ENCODE measurements at regions not wholly inside any gene's neighbourhood (a gene's known extent, or its start where the extent isn't known, plus 50 kb on each side); places are given as distances from the start of the nearest gene placed in this dataset.

DNA sequence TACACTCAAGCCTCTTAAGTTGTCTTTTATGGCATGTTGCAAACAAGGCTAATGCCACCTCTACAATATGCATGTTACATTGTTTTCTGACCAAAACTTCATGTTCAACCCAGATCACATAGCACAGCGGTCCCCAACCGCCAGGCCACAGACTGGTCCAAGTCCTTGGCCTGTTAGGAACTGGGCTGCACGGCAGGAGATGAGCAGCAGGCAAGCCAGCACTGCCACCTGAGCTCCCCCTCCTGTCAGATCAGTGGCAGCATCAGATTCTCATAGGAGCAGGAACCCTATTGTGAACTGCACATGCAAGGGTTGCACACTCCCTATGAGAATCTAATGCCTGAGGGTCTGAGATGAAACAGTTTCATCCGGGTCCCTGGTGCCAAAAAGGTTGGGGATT is 324.8 kb upstream of the CHAC2 start:
- DNase-seq = no peak

DNA sequence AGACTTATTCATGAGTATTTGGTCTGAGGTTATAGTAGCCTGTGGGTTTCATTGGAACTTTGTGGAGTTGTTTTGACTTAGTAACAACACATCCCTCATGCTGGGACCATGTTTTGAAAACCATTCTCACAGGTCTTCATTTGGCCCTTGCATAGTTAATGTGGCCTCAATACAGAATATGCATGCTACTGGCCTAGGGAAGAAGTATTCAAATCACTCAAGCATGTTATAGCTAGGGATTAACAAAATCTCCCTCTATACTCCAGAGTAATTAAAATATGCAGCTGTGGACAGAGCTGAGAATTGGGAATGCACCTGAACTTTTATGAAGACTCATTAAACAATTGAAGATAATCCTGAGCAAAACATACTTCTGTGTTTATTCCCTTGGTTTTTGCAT is 325.5 kb upstream of the CHAC2 start:
- no peak for DNase-seq

DNA sequence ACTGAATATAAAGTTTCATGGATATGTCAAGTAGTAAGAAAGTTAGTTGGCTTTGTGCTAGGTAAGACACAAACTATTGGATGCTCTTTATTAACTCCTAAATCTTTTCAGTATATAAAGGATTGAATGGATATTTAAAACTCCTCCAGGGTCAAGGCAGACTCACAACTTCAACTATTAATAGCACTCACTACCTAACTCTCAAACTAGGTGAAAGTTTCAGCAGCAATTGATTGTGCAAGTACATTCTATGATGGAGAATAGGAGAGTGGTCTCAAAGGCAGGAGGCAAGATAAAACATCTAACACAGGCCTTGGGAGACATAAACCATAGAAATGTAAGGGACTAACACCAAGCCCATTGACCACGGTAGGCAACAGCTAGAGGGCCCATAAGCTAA is 328.9 kb upstream of the CHAC2 start:
- DNase-seq = no peak

DNA sequence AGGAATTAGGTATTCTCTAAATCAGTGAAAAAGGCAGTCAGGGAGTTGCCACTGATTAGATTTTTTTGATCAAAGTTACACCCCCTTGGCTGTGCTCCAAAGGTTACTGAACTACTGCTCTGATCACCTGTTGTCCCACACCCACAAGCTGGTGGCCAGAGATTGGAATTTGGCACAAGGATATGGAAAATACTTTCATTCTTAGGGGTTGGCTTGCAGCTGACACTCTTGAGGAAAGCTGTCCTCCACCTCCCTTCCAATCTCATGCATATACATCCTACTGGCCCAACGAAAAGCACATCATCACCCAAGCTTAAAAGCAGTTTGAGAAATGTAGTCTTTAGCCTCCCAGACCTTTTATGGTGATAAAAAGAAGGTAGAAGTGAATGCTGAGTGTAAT is 329.5 kb upstream of the CHAC2 start:
- no peak for DNase-seq

DNA sequence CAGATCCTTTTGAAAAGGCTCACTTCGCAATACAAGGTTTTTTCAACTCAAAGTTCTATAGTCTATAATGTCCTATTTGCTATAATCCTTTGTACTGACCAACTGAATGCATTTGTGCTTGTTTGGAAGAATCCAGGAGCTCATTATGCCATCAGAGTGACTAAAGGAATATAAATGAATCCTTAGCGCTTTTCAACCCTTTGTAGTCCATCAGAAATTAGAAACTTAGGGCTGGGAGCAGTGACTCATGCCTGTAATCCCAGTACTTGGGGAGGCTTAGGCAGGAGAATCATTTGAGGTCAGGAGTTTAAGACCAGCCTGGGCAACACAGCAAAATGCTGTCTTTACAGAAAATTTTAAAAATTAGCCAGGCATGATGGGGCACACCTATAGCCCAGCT is 330.2 kb upstream of the CHAC2 start:
- no peak for DNase-seq

DNA sequence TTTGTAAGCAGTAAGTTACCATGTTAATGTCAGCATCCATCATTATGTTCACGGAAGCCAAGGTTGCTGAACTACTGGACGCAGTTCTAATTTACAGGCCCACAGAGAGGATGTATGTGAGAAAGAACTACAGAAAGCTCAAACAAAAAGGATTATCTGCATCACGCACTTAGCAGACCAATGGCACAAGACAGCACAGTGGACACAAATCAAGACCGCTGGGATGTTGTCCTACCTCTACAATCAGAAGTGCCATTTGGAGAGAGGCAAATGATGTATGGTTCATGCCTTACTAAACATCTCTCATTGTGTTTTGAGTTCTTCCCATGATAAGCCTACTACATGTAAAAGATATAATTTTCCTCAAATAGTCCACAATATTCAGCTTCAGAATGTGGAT is 330.7 kb upstream of the CHAC2 start:
- DNase-seq = no peak

DNA sequence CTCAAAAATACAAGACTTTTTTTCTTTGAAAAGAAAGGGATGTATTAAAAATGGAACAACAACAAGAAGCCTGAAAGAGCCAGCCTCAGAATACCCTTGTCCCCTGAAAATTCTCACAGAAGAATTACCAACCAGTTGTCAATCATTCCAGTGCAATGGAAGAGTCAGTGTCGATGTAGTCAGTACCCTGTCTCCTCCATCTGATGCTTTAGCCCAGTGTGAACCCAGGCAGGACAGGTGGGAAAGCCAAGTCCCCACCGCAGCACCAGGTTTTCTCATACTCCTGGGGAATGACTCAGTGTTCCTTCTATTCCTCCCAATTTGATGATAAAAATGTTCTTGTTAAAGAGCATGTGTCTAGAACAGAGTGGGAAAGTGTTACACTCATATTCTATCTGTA is 332.0 kb upstream of the CHAC2 start:
- DNase-seq = no peak

DNA sequence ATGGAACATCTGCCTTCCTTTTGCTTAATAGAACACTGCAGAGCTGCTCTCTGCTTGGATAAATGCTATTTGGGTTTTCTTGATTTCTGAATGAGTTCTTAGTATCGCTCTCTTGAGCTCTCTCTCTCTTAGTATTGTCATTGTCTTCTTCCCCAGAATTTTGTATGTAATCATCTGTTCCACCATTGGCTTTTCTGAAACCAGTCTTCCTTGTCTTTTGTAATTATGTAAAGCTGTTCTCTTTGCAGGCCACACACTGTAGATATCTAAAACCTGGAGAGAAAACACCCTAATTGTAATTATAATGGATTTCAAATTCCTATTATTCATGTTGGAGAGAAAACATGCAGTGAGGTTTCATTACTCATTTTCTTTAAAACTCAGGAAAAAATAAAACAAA is 333.1 kb upstream of the CHAC2 start:
- no peak for DNase-seq

DNA sequence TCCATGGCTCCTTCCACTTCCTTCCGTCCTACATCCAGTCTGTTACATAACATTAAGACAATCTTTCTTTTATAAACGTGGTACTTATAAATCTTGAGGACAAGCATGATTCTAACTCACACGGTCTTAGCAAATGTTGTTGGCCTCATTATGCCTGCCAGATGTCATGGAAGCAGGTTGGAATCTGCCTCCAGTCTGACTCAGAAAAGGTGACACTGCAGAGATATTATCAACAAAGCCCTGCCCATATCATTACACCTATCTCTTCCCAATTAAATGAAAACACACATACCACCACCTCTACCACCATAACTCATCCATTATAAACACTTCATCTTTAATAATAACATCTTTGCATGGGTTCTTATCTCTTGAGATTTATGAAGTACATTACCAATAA is 334.7 kb upstream of the CHAC2 start:
- no peak for DNase-seq

DNA sequence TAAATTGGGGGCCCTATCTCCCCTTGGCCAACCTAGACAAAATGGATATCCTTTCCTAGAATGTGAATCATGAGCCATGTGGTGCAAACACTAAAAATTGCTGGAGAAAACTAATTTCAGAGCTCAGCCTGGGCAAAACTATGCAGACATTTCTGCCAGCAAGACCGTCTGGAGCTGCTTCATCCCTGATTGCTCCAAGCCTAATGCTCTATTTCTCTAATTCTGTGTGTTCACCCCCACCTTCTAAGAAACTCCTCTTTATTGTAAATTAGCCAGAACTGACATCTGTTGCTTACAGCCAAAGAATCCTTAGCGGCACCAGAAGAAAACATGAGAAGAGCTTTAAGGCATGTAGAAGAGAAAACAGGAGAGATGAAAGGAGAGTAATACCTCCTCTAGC is 337.7 kb upstream of the CHAC2 start:
- DNase-seq = no peak

DNA sequence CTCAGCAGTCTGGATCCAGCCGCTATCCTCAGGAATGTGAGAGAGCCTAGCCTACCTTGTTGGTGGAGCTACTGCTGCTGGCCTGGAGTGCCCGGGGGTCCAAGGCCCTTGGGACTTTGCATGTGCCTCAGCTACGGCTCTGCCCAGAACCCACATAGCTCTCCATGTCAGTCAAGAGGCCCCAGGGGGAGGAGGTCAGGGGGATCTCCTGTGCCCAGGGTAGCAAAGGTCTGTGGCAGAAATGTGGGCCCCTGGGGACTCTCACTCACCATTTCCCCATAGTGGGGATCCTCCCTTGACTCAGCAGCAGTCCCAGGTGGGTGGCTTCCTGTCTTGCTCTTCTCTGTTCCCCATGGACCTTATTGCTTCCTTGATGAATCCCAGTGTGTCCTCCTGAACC is 342.7 kb upstream of the CHAC2 start:
- DNase-seq = no peak

DNA sequence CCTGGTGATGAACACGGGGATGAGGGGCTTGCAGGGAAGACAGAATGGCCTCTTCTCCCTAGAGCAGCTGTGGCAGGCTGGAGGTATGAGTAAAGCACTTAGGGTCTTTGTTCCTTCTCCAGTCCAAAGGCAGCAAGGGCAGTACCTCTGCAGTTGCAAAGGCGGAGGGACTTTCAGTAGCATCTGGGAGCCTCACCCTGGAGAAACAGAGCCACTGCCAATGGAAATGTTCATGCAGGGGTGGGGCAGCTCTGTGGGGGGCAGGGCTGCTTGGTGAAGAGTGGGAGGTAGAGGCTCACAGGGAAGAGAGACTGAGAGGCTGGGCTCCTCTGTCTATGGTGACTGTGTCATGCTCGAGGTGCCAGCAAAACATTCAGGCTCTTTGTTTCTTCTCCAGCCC is 344.1 kb upstream of the CHAC2 start:
- DNase-seq = no peak

DNA sequence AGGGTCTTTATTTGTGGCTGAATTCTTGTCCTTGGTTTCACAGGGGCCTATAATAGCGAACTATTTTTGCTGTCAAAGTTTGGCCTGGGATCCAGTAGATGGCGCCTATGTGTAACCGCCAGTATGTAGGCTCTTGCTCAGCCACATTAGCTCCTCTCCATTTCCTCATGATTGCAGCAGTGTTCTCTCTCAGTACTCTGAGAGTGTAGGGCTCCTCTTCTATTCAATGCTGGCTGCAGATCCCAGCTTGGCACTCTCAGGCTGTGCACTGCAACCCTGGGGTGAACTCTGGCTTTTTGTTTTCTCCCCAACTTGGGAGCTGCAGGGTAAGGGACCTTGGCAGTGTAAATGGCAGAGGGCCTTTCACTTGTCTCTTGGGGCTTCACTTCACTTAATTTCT is 344.6 kb upstream of the CHAC2 start:
- peak; percentile 64 for DNase-seq

DNA sequence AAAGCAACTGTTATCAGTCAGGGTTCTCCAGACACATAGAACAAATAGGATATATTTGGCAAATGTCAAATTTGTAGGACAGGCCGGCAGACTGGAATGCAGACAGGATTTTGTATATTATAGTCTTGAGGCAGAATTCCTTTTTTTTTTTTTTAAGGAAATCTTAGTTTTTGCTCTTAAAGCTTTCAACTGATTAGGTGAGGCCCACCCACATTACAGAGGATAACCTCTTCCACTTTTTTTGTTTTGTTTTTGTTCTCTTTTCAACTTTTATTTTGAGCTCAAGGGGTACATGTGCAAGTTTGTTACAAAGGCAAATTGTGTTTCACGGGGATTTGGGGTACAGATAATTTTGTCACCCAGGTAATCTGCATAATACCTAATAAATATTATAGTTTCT is 350.2 kb upstream of the CHAC2 start:
- no peak for DNase-seq

DNA sequence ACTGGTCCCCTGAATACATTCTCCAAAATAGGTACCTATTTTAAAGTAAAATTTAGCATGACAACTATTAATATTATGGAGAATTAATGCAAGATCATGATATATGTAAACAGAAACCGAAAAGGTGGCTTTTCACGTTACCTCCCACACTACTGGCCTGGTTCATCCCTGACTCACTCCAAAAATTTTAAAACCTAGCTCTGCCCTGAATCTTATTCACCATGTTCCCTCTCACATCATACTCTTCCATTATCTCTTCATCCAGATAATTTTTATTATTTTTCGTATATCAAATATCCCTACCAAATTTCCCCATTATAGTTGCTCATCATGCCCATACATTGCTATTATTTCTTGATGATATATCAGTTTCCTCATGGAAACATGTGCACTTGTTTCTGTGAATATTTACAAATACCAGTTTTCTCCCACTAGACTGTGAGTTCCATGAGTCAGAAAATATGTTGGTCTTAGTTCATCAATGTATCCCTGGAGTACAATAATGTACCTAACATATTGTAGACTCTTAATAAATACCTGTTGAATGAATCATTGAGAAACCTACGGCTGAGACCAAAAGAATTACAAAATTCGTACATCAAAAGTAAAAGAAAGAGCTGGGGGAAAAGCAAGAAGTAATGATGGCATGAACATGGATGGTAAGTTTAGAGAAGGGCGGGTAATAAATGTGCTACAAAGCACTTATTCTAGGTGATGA is 360.1 kb upstream of the CHAC2 start:
- DNase-seq = no peak

DNA sequence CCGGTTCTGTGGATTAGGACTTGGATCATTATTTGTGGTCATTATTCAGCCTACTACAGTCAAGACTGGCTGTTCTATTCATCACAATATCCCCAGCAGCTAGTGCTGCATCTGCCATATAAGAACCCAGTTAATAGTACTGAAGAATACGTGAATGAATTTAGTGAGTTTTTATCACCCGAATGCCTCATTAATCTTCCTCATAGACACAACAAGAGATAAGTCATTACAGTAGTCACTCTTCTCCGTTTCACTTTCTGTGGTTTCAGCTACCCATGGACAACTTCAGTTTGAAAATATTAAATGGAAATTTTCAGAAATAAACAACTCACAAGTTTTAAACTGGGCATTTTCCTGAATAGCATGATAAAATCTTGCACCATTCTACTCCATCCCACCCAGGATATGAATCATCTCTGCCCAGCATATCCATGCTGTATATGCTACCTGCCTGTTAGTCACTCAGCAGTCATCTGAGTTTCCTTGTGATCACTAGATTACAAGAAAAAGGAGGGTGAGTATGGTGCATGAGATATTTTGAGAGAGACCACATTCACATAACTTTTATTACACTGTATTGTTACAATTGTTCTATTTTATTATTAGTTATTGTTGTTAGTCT is 363.7 kb upstream of the CHAC2 start:
- DNase-seq = no peak

DNA sequence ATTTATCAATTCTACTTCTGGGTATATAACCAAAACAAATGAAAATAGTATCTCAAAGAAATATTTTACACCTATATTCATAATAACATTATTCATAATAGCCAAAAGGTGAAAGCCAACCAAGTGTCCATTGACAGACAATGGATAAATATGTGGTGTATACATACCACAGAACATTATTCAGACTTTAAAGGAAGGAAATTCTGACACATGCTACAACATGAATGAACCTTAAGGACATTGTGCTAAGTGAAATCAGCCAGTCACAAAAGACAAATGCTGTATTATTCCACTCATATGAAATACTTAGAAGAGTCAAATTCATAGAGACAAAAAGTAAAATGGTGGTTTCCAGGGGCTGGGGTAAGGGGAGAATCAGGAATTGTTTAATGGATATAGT is 370.5 kb upstream of the CHAC2 start:
- DNase-seq = no peak

DNA sequence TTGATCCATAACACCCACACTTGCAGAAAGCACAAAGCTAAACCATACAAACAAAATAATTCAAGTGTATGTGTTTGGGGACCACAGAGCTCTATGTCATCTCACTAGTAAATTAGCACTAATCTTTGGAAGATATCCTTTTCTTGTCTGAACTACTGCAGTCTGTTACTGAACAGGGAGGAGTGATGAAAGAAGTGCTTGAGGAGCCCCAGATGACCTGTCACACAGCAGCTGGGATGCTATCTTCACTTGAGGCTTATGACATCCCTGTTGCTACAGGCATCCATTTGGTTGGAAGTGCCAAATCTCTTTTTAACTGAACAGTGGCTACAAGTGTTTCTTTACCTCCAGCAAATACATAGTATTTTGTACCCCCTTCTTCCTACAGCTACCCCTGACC is 386.3 kb upstream of the CHAC2 start:
- DNase-seq = no peak

DNA sequence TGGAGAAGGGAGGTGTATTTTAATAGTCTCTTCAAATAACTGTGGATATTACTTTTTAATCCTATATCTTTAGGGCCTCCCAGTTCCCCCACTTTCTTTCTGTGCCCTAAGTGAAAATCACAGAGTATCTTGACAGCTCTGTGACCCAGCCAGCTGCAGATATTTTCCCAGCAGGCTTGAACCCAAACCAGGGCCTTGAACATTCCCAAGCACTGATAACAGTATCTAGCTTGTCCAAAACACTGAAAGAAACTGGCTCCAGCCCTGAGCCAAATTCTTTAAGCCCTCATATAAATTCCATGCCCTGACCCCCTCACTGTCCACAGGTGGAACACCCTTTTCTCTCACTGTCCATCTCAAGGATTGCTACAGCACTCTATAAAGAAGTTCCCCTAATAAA is 388.1 kb upstream of the CHAC2 start:
- no peak for DNase-seq

DNA sequence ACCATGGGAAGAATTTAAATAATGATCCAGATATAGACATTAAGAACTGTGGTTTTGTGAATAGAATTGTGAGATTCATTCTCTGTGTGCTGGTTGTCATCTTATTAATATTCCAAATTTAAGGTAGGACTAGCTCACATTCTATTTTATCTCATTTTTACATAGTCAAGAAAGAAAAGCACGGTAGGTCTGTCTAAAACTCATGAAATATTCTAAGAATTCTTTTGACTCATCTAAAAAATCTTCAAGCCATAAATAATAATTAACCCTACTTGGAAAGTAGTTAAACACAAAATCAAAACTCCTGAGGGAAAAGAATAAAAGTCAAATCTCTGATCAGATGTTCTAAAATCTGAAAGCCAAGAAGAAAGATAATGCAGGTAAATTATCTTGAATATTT is 388.8 kb upstream of the CHAC2 start:
- no peak for DNase-seq

DNA sequence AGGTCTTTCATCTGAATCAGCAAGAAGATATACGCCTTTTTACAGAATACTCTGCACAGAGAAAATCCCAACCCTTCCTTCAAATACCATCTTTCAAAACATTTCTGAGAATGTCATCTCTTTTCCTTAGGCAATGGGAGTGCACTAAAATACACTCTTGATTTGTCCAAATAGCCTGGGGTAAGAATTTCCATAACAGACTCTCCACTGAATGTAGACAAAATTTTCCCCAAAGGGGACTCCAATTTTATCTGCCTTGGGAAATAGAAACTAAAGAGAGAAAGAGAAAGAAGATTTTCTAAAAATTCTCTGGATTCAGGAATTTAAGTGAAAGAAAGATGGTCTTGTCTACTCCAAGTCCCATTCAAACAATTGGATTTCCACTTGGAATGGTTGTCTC is 394.5 kb upstream of the CHAC2 start:
- DNase-seq = no peak

DNA sequence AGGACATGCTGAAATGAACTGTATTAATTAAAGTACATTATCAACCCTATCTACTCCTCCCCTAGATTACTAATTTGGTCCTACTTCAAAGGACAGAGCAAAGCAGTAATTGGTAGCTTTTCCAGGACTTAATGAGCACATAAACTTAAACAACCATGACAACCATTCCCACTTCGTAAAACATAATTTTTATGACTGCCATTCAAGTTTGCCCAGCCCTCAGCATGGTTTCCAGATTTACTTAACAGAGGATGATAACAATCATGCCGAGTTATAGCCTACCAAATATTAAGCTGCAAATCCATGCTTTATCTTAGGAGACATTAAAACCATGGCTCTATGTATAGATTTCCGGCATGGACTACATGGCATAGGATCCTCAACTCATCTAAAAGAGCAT is 401.1 kb upstream of the CHAC2 start:
- no peak for DNase-seq

DNA sequence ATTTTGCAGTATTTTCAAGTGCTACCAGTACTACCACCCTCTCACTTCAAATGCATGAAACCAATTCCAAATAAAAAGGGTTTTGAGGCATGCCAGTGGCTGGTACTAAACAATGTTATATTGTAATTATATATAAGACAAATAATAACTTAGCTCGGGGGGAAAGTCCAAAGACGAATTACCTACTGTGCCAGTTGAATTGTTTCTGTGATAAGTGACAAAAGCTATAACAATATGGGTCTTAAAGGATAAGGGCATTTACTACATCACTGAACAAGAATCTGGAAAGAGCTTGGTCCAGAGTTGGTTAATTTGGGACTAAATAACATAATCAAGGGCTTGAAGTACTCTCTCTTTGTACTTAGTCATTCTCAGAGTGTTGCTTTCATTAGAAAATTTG is 404.7 kb upstream of the CHAC2 start:
- DNase-seq = no peak

DNA sequence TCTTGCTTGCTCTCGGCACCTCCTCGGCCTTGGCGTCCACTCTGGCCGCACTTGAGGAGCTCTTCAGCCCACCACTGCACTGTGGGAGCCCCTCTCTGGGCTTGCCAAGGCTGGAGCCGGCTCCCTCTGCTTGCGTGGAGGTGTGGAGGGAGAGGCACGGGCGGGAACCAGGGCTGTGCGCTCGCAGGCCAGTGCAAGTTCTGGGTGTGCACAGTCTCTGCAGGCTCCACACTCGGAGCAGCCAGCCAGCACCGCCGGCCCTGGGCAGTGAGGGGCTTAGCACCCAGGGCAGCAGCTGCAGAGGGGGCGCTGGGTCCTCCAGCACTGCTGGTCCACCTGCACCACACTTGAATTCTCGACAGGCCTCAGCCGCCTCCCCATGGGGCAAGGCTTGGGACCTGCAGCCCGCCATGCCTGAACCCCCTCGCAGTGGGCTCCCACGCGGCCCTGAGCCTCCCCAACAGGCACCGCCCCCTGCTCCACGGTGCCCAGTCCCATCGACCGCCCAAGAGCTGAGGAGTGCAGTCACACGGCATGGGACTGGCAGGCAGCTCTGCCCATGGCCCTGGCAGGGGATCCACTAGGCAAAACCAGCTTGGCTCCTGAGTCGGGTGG is 411.2 kb upstream of the CHAC2 start:
- no peak for DNase-seq

Measured in hematopoietic multipotent progenitor cell treated with erythropoietin and hydrocortisone succinate and interleukin-3 and kit ligand, for 4 days (in vitro differentiated cells).